HG03521 (cell line): ENCODE measurements at regions not wholly inside any gene's neighbourhood (a gene's known extent, or its start where the extent isn't known, plus 50 kb on each side); places are given as distances from the start of the nearest gene placed in this dataset.
"Not testable (repeated sequence)": the region's sequence is repeated elsewhere in the genome, so short reads cannot be mapped to it uniquely, and the experiment has no call there.

Experiments used
- ATAC-seq: cut with Tn5 transposase; IDR thresholded peaks from one replicate; pipeline ENCODE4 v1.9.1; 2021; ENCODE audit warnings: mild to moderate bottlenecking, moderate library complexity; ENCODE audit not compliant: unreplicated experiment

DNA sequence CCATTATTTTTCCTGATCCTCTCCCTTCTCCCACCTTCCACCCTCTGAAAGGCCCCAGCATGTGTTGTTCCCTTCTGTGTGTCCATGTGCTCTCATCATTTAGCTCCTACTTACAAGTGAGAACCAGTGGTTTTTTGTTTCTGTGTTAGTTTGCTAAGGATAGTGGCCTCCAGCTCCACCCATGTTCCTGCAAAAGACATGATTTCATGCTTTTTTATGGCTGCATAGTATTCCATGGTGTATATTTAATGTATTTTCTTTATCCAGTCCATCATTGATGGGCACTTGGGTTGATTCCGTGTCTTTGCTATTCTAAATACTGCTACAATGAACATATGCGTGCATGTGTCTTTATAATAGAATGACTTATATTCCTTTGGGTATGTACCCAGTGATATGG lies 89.4 kb upstream of the C1orf174 start:
- ATAC-seq = no peak

DNA sequence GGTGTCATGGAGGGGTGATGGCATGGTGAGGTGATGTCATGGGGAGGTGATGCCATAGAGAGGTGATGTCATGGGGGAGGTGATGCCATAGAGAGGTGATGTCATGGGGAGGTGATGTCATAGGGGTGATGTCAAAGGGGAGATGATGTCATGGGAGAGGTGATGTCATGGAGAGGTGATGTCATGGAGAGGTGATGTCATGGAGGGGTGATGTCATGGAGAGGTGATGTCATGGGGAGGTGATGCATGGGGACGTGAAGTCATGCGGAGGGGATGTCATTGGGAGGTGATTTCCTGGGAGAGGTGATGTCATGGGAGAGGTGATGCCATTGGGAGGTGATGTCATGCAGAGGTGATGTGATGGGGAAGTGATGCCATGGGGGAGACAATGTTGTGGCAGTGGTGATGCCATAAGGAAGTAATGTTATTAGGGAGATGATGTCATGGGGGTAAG lies 92.1 kb upstream of the C1orf174 start:
- ATAC-seq = no peak

DNA sequence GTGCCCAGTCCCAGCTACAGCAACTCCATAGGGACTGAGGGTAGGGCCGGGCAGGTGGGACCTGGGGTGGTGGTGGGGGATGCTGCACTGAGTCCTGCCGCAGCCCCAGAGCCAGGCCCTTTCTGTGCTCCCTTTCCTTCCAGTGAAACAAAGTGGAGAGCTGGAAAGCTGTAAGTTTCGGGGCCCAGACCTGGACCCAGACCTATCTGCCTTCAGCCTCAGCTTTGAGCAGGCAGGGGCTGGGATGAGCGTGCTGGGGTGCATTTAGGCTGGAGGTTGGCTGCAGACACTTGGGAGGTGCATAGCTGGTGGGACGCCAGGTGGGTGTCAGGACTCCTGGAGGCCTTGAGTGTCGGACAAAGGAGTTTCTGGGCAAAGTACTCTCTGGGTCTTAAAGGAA lies 92.7 kb upstream of the C1orf174 start:
- no peak for ATAC-seq

DNA sequence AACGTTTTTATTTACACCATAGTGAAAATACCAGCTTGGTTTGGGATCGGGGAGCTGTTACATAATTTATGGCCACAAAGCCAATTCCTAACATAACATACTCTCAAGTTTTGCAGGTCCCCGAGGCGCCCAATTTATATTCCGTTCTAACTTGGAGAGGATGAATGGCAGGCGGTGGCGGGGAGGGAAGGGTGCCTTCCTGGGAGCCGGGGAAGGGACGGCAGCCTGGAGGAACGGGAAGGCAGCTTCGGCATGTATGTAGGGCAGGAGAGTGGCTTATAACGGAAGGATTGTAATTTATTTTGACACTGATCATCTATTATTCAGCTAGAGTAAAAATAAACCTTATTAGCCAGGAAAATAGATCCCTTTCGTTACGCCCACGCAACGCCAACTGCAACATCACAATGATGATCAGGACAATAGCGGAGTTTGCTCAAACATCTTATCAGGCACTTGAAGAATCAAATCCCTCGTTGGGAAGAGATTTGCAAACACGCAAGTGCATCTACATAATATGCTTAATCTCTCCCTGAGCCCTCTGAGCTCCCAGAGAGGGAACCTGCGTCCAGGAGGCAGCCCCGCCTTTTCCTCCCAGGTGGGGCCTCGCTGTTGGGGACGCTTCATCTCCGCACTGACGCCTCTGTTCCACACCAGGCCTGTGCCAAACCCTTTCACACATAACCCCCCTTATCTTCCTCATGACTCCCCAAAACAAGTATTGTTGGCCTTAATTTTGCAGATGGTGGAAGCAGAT lies 93.7 kb upstream of the C1orf174 start:
- ATAC-seq = no peak

DNA sequence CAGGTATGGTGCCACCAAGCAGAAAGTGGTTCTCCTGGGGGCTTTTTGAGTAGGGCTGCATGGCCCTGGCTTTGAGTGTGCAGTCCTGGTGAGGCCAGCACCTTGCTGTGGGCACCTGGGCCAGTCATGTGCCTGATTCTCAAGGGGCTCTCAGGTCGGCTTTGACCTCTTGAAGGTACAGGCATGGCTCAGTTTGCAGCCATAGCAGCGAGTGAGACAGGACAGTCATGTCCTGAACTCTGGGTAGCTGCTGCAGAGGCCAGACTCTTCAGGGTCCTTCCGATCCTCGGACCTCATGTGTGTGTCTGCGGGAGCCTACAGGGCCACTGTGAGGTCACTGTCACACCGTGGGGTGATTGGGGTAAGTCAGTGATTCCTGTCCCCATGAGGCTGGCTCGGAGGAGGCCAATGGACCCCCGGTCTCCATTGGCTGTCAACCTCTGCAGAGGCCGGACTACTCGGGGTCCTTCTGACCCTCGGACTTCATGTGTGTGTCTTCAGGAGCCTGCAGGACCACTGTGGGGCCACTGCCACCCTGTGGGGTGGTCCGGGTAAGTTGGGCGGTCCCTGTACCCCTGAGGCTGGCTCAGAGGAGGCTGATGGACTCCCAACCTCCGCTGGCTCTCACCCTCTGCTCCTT lies 95.2 kb upstream of the C1orf174 start:
- no peak for ATAC-seq

DNA sequence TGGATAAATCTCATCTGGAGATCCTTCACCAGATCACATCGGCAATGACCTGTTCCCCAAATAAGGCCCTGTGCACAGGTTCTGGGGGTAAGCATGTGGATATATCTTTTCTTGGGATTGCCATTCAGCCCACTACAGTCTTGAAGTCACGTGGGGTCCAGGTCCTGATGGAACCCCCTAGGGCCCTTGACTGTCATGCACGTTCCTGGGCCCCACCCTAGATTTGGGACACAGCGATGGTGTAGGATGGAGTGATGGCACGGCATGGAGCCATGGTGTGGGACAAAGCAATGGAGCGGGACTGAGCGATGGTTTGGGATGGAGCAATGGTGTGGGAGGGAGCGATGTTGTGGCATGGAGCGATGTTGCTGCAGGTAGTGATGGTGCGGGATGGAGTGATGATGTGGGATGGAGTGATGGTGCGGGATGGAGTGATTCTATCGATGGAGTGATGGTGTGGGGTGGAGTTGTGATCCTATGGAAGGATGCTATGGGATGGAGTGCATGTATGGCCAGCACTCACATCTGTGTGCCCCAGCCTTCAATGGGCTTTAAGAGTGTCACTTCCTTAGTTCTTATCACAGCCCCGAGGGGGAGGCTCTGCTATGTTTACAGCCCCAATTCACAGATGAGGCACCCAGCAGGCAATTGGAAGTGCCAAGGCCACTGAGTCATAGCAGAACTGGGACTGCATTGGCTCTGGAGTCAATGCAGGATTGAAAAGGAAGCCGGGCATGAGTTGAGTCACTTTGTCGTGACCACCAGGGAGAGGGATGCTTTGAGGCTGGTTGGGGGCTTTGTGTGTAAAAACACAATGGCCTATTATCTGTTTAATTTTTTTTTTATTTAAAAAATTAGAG lies 97.0 kb upstream of the C1orf174 start:
- ATAC-seq = no peak

DNA sequence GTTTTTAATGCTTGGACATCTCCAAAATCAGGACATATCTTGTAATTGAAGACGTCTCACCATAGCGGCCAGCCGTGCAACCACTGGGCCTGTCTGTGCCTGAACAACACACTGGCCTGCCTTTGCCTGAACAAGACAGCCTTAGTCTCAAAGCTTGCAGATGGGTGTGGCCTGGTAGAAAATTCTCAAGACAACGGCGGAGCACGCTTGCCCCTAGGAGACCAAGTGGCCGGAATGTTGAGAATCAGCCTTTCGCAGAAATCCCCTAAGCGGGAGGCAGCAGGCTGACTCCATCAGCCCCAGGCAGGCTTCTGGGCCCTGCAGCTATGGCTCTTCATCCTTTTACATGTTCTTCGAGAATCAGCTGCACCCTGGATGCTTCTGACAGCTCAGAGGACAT lies 98.0 kb upstream of the C1orf174 start:
- no peak for ATAC-seq

DNA sequence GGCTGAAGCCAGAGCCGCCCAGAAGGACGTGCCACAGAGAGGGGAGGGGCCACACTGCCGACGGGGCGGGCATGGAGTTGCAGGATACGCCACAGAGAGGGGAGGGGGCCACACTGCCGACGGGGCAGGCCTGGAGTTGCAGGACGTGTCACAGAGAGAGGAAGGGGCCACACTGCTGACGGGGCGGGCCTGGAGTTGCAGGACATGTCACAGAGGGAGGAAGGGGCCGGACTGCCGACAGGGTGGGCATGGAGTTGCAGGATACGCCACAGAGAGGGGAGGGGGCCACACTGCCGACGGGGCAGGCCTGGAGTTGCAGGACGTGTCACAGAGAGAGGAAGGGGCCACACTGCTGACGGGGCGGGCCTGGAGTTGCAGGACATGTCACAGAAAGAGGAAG lies 99.4 kb upstream of the C1orf174 start:
- ATAC-seq = not testable (repeated sequence)

DNA sequence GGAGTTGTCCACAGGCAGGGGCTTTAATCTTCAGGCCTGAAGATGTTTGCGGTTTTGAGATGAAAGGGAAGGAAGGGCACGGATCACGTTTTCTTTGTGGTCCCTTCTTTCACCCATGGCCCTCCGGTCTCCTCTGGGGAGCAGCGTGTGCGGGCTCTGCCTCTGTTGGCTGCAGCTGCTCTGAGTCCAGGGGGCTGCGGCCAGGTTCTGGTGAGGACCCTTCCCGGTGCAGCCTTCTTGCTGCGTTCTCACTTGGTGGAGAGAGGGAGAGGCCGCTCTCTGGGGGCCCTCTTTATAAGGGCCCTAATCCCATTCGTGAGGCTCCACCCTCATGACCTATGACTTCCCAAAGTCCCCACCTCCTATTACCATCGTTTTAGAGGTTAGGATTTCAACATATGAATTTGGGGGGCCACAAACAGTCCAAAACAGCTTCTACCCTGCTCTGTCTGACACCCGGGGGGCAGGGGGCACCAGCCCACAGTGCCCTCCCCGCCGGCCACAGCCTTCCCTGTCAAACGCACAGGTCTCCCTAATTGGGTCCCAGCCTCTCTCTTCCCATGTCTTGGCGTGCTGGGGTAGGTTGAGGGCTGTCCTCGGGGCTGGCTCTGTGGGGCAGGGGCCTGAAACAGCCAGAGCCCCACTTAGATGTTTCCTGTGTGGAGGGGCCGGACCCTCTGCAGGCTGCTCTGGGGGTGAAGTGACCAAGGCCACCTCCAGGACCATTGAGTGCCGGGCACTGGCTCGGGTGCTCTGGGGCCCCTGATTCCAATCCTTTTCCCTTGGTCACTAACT lies 100.1 kb upstream of the C1orf174 start:
- no peak for ATAC-seq

DNA sequence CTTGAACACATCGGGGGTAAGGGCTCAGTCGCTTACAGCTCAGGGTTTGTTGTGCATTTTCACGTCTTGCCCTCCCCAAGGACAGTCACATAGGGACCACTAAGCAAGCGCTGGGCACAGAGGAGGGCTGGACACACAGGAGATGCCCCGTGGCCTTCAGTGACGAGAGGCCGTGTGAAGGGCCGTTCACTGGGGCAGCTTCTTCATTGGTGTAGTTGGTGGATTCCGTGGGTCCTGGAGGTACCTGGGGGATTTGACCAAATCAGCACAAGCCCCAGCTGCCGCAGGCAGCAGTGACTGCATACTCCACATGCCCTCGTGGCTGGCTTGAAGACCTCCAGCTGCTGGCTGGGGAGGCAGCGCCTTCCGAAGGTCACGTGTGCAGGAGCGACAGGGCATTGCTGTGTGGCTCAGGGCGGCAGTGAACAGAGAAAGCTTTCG lies 100.8 kb upstream of the C1orf174 start:
- ATAC-seq = no peak

DNA sequence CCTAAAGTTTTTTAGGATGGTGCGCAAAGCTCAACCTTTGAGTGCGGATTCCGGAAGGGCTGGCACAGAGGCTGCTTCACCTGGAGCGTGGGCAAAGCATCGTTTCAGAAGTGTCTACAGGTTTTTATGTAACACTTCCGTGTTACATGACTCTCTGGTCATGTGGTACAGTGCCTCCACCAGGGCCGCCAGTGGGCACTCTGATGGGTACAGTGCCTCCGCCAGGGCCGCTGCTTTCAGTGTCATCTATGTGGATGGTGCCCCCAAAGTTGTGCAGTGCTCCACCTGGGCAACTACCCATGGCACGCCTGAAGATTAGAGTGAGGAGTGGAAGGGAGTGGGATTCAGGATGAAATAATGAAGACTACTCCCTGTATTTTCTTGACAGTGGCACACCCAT lies 101.4 kb upstream of the C1orf174 start:
- no peak for ATAC-seq

DNA sequence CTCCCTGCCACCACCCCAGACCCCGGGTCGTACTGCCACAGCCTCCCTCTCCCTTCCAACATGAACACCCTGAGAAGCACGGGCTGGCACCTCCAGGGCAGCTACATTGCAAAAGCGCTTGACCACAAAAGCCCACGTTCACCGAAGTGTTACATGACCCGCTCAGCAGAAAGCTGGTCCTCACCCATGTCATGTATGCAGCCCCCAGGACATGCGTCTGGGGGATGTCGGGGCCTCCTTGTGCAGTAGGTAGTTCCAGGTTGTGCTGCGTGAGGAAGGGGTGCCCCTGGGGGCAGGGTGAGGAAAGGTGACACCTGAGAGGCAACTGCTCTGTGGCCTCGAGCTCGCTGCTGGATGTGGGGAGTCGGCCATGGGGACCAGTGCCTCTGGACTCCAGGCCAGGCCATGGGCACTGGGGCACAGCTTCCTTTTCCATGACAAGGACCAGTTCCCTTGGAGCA lies 102.0 kb upstream of the C1orf174 start:
- no peak for ATAC-seq

DNA sequence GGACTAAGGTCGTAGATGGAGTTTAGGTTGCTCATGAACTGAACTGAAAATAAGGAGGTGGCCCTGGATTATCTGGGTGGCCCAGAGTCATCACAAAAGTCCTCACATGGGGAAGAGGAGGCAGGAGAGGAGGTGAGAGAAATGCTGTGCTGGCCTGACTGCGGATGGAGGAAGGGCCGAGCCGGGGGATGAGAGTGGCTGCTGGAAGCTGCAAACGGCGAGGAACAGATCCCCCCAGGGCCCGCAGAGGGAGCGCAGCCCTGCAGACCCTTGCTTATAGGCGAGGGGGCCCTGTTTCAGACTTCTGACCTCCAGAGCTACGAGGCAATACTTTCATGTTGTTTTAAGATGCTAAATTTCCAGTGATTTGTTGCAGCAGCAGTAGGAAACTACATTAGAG lies 102.7 kb upstream of the C1orf174 start:
- ATAC-seq = no peak

DNA sequence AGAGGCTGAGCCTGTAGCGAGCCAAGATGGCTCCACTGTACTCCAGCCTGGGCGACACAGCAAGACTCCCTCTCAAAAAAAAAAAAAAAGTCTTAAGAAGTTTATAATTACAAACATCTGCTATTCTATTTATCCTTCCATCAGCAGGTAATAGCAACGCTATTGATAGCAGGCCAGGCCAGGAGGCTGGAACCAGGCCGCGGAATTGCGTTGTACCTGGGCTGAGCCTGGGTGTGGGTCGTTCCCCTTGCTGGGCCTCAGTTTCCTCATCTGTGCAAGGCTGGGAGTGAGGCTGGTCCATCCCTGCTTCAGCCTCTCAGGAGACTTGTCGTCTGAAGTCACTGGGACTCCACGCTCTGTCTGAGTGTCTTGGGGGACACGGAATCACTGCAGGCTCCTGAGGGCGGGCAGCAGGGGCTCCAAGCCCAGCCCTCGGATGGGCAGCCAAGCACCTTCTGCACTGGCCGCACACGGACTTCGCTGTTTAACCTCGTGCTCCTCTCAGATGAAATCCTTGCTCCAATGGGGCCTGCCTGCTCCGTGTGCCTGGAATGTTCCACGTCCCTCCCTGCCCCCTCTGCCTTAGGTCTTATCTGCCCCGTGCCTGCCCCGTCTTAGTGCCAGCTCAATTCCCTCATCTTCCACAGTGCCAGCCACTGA lies 103.9 kb upstream of the C1orf174 start:
- ATAC-seq = no peak

DNA sequence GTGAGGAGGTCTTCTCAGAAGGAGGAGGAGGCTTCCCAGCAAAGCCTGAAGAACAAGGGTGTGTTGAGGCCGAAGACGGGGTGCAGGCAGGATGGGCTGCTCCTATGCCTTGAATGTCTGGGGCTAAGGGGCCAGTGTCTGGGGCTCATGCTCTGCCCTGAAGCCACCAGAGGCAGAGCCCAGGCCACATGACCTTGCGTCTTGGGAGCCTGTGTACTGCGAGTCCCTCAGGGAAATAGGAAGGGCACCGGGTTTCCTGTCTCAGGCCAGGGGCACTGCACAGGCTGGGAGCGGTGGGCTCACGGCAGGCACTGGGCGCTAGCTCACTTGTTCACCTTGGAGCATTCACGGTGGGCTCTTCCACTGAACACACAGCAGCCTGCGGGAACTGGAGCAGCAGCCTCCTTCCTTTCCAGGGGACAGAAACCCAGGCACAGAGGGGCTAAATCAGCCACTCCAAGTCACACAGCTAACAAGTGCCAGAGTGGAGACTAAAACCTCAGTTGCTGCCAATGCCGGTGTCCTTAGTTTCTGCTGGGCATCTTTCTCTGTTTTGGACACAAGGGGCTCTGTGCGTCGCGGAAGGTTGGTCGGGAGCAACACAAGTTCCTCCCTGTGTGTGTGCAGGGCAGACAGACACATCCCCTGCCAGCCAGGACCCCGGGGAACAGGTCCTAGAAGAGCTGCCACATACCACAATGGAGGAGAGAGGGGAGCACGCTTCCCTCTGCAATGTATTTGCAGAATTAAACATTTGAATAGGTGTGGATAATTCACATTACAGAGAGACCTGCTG lies 104.8 kb upstream of the C1orf174 start:
- no peak for ATAC-seq

DNA sequence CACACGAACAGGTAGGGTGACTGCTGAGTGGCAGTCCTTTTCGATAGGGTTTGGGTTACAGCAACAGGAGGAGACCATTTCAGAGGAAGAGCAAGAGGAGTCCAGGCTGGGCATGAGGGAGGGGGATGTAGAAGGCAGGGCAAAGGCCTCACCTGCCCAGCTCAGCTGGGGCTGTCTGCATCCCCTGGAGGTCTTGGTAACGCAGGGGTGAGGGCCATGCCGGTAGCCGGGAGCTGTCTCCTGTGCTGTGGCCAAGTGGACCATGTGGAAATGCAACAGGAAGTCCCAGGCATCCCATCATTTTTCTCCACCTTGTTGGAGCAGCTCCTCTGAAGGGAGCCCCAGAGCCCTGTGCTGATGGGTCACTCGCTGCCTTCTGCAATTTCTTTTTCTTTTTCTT lies 105.4 kb upstream of the C1orf174 start:
- ATAC-seq = no peak

DNA sequence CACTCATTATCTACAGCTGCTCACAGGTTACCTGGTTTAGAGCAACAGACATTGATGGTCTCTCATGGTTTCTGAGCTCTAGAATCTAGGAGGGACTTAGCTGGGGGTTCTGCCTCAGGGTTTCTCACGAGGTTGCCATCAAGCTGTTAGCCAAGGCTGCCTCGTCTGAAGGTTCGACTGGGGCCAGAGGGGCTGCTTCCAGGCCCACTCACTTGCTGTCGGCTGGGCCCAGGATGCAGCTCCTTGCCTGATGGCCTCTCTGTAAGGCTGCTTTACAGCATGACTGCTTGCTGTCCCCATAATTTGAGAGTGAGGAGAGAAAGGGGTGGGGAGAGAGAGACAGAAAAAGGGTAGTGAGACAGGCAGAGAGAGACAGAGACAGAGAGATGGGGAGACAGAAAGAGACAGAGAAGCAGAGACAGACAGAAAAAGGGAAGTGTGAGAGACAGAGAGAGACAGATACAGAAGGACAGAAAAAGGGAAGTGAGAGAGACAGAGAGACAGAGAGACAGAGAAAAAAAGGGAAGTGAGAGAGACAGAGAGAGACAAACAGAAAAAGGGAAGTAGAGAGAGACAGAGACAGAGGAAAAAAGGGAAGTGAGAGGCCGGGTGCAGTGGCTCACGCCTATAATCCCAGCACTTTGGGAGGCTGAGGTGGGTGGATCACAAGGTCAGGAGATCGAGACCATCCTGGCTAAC lies 106.8 kb upstream of the C1orf174 start:
- no peak for ATAC-seq

DNA sequence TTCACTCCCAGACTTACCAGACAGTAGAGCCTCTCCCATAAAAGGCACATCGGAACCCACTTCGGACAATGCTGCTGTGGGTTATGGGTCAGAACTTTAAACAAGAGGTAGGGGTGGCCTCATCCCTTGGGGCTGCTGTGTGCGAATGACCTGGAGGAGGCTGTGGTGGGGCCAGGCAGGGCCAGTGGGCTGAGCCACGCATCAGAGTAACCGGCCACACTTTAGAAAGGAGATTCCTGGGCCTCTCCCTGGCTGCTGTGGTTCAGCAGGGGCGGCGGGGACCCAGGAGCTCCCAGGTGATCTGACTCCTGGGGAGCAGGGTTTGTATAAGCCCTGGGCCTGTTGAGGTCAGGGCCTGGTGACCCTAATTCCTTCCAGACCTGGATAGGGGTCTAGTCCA lies 110.2 kb upstream of the C1orf174 start:
- ATAC-seq = no peak
